ENCODE measurements at regions not wholly inside any gene's neighbourhood (a gene's known extent, or its start where the extent isn't known, plus 50 kb on each side); places are given as distances from the start of the nearest gene placed in this dataset.

GRCh38 chr10:55329796-55330195 lies 528.8 kb upstream of the PCDH15 start:
- H3K27ac Mint-ChIP-seq = no peak overlapping the region
- ChIA-PET CTCF (no interaction called here), POLR2A (no interaction called here)
- DNase-seq (ENCODE audit: low spot score) = no peak
- H3K4me1 Mint-ChIP-seq = no peaks in the 10 kb centered on the region
- H3K36me3 Mint-ChIP-seq = no peaks in the 10 kb centered on the region
- ATAC-seq = no peak
- H3K27me3 Mint-ChIP-seq (ENCODE audit: low read depth) = no peaks in the 10 kb centered on the region
- H3K9me3 Mint-ChIP-seq = no peaks in the 10 kb centered on the region
- H3K4me3 Mint-ChIP-seq = no peak overlapping the region
- TF ChIP-seq ZNF263 (CRISPR knock-in tag; IDR thresholded peaks at IDR 0.05; ENCODE audit: low read depth) (no peak), ZBTB43 (CRISPR knock-in tag; IDR thresholded peaks at IDR 0.05) (no peak), FOXK1 (CRISPR knock-in tag; IDR thresholded peaks at IDR 0.05) (no peak), CREB1 (CRISPR knock-in tag; IDR thresholded peaks at IDR 0.05) (no peak), USF2 (CRISPR knock-in tag; IDR thresholded peaks at IDR 0.05) (no peak), E2F5 (CRISPR knock-in tag; IDR thresholded peaks at IDR 0.05) (no peak), NR3C1 (CRISPR knock-in tag; conservative IDR thresholded peaks at IDR 0.05; ENCODE audit: low read depth) (no peak), FOXP1 (CRISPR knock-in tag; IDR thresholded peaks at IDR 0.05; ENCODE audit: borderline replicate concordance) (no peak), GRHL2 (CRISPR knock-in tag; IDR thresholded peaks at IDR 0.05; ENCODE audit: insufficient replicate concordance, severe bottlenecking) (no peak)

GRCh38 chr10:55320187-55320700 lies 519.2 kb upstream of the PCDH15 start:
- no peak for ATAC-seq
- peaks cover 23% of the 10 kb centered on the region for H3K9me3 Mint-ChIP-seq
- H3K4me1 Mint-ChIP-seq = peaks cover 10% of the 10 kb centered on the region
- ChIA-PET CTCF (no interaction called here), POLR2A (no interaction called here)
- no peak for TF ChIP-seq USF2 (CRISPR knock-in tag; IDR thresholded peaks at IDR 0.05)
- no peak for TF ChIP-seq ZBTB43 (CRISPR knock-in tag; IDR thresholded peaks at IDR 0.05)
- no peak for TF ChIP-seq ZNF423 (CRISPR knock-in tag; IDR thresholded peaks at IDR 0.05)
- no peak for TF ChIP-seq E2F1 (CRISPR knock-in tag; IDR thresholded peaks at IDR 0.05)
- no peak for TF ChIP-seq EMX1 (CRISPR knock-in tag; IDR thresholded peaks at IDR 0.05)
- TF ChIP-seq ZNF671 (CRISPR knock-in tag; IDR thresholded peaks at IDR 0.05) = no peak
- no peak for TF ChIP-seq RORB (CRISPR knock-in tag; IDR thresholded peaks at IDR 0.05)
- no peak for TF ChIP-seq ZNF416 (CRISPR knock-in tag; IDR thresholded peaks at IDR 0.05)
- no peak for TF ChIP-seq JUN (CRISPR knock-in tag; IDR thresholded peaks at IDR 0.05)
- TF ChIP-seq AFF4 (CRISPR knock-in tag; IDR thresholded peaks at IDR 0.05; ENCODE audit: borderline replicate concordance) = no peak
- no peak for TF ChIP-seq MYBL2 (CRISPR knock-in tag; IDR thresholded peaks at IDR 0.05)
- TF ChIP-seq ZNF281 (CRISPR knock-in tag; IDR thresholded peaks at IDR 0.05) = no peak
- no peak for TF ChIP-seq ZNF396 (CRISPR knock-in tag; IDR thresholded peaks at IDR 0.05; ENCODE audit: borderline replicate concordance)
- no peak for TF ChIP-seq CREB1 (CRISPR knock-in tag; IDR thresholded peaks at IDR 0.05)
- no peak for TF ChIP-seq ZBTB21 (CRISPR knock-in tag; IDR thresholded peaks at IDR 0.05; ENCODE audit: borderline replicate concordance)
- TF ChIP-seq MXD4 (CRISPR knock-in tag; IDR thresholded peaks at IDR 0.05; ENCODE audit: borderline replicate concordance) = no peak
- no peak for TF ChIP-seq CBFB (CRISPR knock-in tag; IDR thresholded peaks at IDR 0.05; ENCODE audit: low read depth)
- H3K27ac Mint-ChIP-seq = no peak overlapping the region
- no peak overlapping the region for H3K4me3 Mint-ChIP-seq
- peaks cover 3% of the 10 kb centered on the region; the same call in 1 of the 2 replicates for H3K27me3 Mint-ChIP-seq (ENCODE audit: low read depth)
- peaks cover 3% of the 10 kb centered on the region; the same call in 1 of the 2 replicates for H3K36me3 Mint-ChIP-seq
- no peak for DNase-seq (ENCODE audit: low spot score)

Data from WTC11 (cell line).